HG02884 (cell line): ENCODE measurements at regions not wholly inside any gene's neighbourhood (a gene's known extent, or its start where the extent isn't known, plus 50 kb on each side); places are given as distances from the start of the nearest gene placed in this dataset.

ENCODE experiments used
- ATAC-seq: cut with Tn5 transposase; IDR thresholded peaks from one replicate; pipeline ENCODE4 v1.9.1; 2021; ENCODE audit warnings: mild to moderate bottlenecking, moderate library complexity; ENCODE audit not compliant: unreplicated experiment

DNA sequence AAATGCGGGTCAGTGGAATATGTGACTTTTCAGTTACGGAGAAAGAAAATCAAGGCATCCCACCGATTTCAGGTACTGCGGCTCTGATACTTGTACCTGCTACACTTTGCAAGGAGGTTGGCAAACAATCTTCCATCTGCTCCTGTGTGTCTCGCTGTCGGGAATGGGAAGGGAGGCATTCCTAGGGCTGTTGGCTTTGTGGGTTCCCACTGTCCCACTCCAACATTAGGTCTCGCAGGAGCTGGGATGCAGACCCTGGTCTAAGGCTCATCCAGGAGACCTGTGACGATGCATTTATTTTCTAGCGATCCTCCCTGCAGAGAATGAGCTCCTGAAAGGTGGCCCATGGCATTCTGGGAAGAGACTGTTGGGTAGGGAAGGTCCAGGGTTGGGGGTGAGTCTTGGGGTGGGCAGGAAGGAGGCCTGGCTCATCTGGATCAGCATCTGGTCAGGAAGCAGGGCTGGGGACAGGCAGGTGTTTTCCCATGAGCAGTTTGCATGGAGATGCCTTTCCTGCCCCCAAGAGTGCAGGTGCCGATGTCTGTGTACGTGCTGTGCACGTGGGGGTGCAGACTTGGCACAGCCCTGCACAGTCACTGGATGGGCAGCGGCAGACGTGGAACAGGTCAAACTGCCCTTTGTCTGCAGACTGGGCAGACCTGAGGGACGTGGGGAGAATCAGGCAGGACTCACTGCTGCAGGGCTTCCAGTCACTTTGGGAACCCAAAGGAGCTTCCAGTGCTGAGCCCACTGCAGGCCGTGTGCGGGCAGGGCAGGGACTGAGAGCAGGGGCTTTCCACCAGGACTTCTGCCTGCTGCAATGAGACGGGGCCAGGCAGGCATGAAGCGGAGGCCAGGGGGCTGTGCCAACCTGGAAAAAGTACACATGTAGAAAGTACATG is 152.4 kb downstream of the TEX29 start:
- no peak for ATAC-seq

DNA sequence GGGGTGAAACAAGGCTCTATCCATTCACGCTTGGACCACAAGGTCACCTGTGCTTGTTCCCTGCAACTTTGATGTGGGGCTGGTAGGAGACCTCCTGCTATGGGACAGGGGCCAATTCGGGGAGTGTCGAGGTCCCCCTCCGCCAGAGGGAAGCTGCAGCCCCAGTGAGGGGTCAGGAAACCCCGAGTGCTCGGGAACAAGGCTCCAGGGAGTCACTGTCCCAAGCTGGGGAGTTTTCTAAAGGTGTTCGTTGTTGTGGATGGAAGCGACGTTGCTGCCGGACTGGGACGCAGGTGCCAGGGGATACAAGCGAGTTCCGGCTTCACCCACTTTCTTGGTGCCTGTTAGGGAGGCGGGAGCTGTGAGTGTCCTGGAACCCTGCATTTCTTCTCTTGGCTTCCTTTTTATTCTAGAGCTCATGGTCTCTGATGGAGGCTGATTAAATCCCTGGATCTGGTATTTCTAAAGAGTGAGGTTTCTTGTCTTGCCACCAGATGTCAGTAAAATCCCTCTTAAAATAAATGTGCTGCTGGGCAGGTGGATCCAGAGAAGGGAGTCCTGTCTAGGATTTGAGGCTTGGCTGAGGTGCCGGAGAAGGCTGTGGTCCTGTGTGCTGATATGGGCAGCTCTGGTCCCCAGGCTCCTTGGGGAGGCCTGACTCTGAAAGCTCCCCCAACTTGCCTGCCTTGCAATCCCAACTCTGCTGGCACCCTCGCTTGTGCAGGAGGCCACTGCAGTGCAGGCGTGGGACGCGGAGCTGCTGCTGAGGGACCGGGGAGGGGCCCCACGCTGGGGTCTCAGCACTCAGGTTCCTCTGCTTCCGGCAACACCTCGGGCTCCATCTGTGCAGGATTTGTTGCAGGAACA is 153.9 kb downstream of the TEX29 start:
- no peak for ATAC-seq

DNA sequence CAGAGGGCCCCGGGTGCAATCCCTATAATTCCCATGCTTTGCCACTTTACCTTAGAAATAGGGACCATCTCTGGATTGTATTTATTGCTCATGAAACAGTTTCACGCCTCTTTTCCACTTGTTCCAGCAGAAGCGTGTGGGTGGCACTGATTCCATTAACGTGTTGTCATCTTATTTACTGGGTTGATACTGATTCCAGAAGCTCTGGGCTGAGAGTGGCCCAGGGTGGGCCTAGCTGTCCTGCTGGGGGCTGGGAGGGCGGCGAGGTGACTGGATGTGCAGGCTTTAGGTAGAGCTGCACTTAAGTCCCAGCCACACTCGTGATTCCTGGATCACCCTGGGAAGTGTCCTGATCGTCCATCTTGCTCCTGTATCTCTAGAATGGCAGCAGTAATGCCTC is 155.0 kb downstream of the TEX29 start:
- ATAC-seq: no peak

- ATAC-seq: no peak
Measured at GRCh38 chr13:111476197-111476596, 155.8 kb downstream of the TEX29 start.

DNA sequence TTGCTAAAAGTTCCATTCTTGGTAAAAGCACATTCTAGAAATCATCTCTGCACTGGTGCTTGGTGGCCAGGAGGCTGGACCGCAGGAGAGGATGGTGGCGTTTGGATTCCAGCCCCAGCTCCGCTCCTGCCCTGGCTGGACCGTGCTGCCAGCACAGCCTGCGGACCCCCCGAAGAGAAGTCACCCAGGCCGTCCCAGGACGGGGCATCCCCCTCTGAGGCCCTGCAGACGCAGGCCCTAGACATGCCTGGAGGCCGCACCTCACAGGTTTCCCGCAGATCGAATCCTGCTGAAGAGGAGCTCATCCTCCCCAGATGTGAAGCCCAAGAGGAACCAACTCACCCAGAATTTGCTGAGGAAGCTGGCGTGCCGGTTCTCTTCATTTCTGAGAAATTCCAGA is 159.0 kb downstream of the TEX29 start:
- no peak for ATAC-seq

DNA sequence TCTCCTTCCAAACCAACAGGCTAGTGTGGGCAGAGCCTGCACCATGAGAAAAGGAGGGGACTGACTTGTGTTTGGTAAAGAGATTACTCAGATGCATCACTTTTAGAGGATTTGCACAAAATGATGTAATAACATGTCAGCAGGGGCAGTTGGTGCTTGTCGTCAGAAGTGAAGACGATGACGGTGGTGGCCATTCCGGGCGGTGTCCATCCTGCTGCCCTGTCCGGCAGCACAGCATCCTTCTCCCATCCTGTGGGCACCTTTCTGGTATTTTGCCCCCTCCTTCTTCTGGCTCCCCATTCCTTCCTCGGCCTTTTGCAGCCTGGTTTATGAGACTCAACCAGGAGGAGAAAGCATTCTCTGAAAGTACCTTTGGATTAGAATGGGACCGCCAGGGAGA is 160.1 kb downstream of the TEX29 start:
- ATAC-seq: no peak

- ATAC-seq: no peak
Measured at GRCh38 chr13:111480976-111481375, 160.5 kb downstream of the TEX29 start.

DNA sequence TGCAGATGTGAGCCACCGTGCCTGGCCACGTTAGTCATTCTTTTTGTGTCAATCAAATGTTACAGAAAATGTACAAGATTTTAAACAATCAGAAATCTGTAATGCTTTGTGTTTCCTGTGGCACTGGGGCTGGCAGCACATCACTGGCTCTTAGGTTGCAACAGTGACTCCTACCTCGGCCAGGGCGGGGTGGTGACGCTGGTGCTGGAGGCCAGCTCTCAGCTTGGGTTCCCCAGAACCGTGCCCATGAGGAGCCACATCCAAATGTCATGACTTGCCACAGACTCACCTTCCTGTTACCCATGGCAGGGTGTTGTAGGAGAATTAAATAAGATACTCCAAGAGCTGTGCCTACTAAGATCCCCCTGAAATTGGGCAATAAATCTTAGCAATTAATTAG is 161.7 kb downstream of the TEX29 start:
- no peak for ATAC-seq

GRCh38 chr13:111482806-111483620 is 162.6 kb downstream of the TEX29 start:
- no peak for ATAC-seq

DNA sequence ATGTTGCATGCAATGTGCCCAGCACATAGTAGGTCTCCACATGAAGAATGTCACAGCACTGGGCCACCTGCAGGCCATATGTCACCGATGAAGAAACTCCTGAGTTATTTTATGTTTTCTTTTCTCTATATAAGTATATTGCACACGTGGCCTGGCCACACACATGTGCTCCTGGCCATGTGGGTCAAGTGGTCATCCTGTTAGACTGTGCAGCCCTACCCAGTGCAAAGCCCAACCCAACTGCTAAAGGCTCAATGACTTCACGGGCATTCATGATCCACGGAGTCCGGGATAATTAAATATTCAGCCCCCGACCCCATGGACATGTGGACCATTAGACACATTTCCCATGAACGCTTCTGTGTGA is 163.2 kb downstream of the TEX29 start:
- ATAC-seq: no peak

GRCh38 chr13:111484141-111484925 is 163.9 kb downstream of the TEX29 start:
- no peak for ATAC-seq

DNA sequence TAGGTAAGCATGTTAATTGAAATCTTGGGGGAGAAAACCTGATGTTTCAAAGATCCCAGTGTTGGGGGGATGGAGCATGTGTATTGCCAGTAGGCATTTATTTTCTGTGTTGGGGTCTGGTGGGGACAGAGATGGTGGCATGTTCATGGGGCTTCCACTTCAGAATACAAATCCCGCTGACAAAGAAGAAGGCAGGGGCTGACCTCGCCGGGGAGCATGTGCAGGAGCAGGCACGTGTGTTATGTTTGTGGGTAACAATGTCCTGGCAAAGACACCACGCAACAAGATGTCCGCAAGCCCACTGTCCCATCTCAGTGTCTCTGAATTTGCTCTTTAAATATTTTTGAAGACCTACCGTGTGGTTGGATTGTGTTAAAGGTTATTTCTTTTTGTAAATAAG is 164.5 kb downstream of the TEX29 start:
- ATAC-seq: no peak

DNA sequence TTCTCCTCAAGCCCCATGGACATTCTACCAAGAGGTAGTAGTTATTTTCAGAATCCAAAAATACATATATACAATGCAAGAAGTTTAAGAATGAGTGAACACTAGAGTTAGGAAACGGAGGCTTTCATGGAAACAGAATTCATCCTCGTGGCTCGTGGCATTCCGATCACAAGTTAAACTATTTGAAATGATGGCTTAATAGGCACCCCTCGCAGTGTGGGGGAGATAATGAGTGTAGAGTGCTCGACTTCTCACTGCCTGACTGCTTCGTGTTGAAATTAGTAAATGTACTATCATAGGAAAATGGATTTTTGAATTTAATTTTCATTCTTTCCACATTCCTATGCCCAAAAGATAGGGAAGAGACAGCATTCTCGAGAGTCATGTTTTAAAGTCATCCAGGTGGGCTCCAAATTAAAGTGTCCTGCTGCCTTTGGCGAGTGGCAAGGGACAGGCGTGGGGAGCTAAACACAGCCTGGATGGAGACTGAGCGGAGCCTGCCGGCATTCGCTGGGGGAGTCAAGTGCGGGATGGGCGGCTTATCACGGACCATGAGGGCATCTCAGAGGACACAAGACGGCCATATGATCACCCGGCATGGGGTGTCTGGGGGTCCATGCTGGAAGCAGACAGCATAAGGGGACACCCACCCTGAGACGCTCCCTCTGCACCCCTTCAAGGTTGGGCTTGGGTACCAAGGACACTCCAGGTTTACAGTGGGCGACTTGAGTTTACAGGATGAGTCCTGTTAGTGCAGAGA is 165.2 kb downstream of the TEX29 start:
- no peak for ATAC-seq

DNA sequence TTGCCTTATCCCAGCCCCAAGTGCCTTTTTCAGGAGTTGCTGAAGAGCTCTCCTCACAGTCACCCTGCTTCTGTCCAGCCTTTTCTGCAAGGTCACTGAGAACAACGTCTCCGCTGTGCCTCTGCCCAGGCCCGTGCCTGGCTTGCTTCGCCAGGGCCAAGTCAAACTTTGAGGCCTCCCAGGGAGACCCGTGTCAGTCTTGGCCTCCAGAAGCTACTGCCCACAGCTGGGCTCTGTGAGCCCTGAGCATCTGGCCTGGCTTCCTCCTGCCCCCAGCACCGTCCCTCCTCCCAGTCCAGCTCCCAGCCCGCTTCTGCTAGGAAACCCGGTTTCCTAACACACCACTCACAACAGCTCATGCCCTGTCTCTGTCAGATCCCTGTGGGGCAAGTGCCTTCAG is 165.9 kb downstream of the TEX29 start:
- no peak for ATAC-seq

GRCh38 chr13:111486801-111487200 is 166.4 kb downstream of the TEX29 start:
- ATAC-seq: no peak

- ATAC-seq: no peak
Measured at GRCh38 chr13:111488486-111489132, 168.2 kb downstream of the TEX29 start.

DNA sequence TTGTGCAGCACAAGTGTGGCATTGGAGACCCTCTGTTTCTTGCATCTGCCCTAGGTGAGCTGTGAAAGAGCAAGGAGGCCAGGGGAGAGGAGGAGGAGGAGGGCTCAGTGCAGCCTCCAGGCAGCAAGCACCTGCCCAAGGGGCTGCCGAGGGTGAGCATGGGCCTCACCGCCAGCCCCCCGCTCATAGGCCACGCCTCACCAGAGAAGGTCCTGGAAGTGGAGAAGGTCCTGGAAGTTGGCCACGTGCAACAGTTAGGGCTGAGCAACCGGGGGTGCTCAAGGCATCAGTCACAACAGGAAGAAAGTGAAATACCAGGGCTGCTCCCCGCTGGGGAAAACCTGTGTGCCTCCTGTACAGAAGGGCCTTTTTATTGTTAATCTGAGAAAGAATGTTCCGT is 168.9 kb downstream of the TEX29 start:
- no peak for ATAC-seq

- no peak for ATAC-seq
Measured at GRCh38 chr13:111490611-111491010, 170.2 kb downstream of the TEX29 start.

GRCh38 chr13:111491021-111491420 is 170.6 kb downstream of the TEX29 start:
- no peak for ATAC-seq
